ENCODE measurements at regions not wholly inside any gene's neighbourhood (a gene's known extent, or its start where the extent isn't known, plus 50 kb on each side); places are given as distances from the start of the nearest gene placed in this dataset.

DNA sequence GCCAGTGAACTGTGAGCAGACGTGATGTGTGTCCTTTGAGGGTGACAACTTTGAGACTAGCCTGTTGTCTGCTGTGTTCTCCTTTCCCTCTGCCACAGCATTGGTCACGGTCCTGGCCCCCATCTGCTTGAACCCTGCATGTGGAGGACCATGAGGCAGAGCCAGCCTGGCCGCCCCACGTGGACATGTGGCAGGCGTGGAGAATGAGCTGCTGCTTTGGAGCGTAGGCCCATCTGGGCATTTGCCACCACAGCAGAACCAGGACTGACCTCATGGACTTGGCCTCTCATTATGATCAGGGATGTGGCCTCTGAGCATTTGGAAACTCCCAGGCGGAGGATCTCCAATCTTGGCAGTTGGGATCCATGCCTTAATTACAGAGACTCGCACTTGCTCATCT, 448.5 kb downstream of the TCERG1L start:
- ATAC-seq (ENCODE audit: low FRiP score in 2 of 2) (no peak), DNase-seq (peak in 1 of 2 donors; percentile 40)
- TF ChIP-seq POLR2A (IDR thresholded peaks at IDR 0.05) (no peak), POLR2AphosphoS5 (IDR thresholded peaks at IDR 0.05) (no peak), CTCF (IDR thresholded peaks at IDR 0.05) (no peak), EP300 (IDR thresholded peaks at IDR 0.05) (no peak)
- Histone ChIP-seq H3K36me3 (no peaks in the 10 kb centered on the region), H3K9me3 (no peaks in the 10 kb centered on the region), H3K27ac (no peak overlapping the region), H3K4me3 (no peak overlapping the region), H3K4me1 (no peaks in the 10 kb centered on the region), H3K27me3 (no peaks in the 10 kb centered on the region)
- WGBS, 2 donors, result 83 to 88% methylated on average over 6 to 8 of the region's 8 CpGs

DNA sequence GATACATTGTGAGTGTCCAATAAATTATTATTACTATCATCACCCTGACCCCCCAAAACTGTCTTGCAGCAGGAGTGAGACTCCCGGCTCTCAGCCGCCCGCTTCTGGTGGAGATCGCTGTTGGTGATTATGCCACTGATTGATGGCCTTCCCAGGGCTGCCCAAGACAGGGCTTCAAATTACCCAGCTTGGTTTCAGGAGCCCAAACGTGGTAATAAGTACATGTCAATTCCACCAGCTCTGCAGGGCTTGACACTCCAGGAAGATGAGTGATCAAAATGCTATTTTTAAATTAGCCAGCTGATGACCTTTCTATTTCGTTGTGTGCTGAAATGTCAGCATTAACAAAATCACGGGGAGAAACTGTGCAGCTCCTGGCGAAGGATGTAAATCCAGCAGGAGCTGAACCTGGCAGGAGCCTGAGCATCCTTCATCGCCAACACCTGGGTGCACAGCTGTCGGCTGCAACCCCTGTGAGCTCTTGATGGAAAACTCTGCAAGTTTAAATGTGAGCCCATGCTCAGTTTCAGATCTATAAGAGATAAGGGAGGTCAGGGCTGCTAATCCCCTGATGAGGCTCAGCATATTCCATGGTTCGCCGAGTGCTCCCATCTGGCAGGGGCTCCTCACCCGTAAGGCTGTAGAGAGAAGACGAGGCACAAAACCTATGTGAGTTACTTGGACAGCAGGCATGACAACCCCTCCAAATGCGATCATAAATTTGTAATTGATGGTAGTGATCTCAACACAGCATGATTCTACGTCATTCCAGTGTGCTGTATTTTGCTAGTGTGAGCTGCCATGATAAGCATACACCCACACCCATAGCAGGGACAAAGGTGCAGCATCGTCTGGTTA, 446.3 kb downstream of the TCERG1L start:
- Histone ChIP-seq H3K27ac (no peak overlapping the region), H3K9me3 (no peaks in the 10 kb centered on the region), H3K4me3 (no peak overlapping the region), H3K27me3 (no peaks in the 10 kb centered on the region), H3K4me1 (no peaks in the 10 kb centered on the region), H3K36me3 (no peaks in the 10 kb centered on the region)
- no peak for TF ChIP-seq CTCF (IDR thresholded peaks at IDR 0.05)
- TF ChIP-seq EP300 (IDR thresholded peaks at IDR 0.05), result no peak
- TF ChIP-seq POLR2A (IDR thresholded peaks at IDR 0.05), result no peak
- no peak for TF ChIP-seq POLR2AphosphoS5 (IDR thresholded peaks at IDR 0.05)
- ATAC-seq (ENCODE audit: low FRiP score in 2 of 2) (no peak), DNase-seq (no peak)
- WGBS, 2 donors, result 60 to 71% methylated on average over 17 of the region's 17 CpGs

GRCh38 chr10:130866857-130867256, 444.7 kb downstream of the TCERG1L start:
- Histone ChIP-seq H3K9me3 (no peaks in the 10 kb centered on the region), H3K27ac (no peak overlapping the region), H3K4me1 (no peaks in the 10 kb centered on the region), H3K4me3 (no peak overlapping the region), H3K27me3 (no peaks in the 10 kb centered on the region), H3K36me3 (no peaks in the 10 kb centered on the region)
- 86 to 88% methylated on average over 7 of the region's 7 CpGs for WGBS, 2 donors
- TF ChIP-seq POLR2AphosphoS5 (IDR thresholded peaks at IDR 0.05) (no peak), CTCF (IDR thresholded peaks at IDR 0.05) (no peak), EP300 (IDR thresholded peaks at IDR 0.05) (no peak), POLR2A (IDR thresholded peaks at IDR 0.05) (no peak)
- ATAC-seq (ENCODE audit: low FRiP score in 2 of 2), result no peak
- DNase-seq, result no peak

- DNase-seq, result no peak
- Histone ChIP-seq H3K4me1 (no peaks in the 10 kb centered on the region), H3K4me3 (no peak overlapping the region), H3K36me3 (no peaks in the 10 kb centered on the region), H3K27me3 (no peaks in the 10 kb centered on the region), H3K9me3 (no peaks in the 10 kb centered on the region), H3K27ac (no peak overlapping the region)
- TF ChIP-seq POLR2AphosphoS5 (IDR thresholded peaks at IDR 0.05) (peak in 1 of 2 donors; percentile 22), POLR2A (IDR thresholded peaks at IDR 0.05) (no peak), EP300 (IDR thresholded peaks at IDR 0.05) (peak in 1 of 4 donors; percentile 40)
- 66 to 75% methylated on average over 3 to 10 of the region's 10 CpGs for WGBS, 2 donors
- ATAC-seq (ENCODE audit: low FRiP score in 2 of 2), result no peak
Measured at GRCh38 chr10:130867446-130868194, 443.9 kb downstream of the TCERG1L start.

DNA sequence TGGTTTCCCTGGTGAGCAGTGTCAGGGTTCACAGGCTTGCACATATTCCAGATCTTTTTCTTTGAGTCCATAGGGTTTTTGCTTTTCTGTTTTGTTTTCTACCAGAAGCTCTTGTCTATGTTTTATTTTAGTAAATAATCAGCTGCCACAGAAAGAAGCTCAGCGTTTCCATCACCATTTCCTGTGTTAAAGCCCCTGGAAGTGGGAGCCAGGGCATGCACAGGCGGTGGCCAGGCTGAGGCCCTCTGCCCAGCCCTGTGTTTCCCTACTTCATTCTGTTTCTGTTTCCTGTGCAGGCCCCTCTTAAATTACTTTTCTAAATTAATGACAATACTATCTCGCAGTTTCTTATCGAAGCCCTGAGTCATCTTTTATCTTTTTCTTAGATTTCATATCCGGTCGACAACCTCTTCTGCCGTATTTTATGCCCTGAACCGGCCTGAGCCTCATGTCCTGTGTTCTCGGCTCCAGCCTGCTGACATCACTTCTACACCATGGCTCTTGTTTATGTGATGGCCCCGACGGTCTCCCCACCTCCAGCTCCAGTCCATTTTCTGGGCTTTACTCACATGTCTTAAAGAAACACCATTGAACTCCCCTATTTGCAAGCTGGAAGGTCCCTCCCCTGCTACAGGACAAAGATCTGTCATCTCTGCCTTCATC, 442.2 kb downstream of the TCERG1L start:
- ATAC-seq (ENCODE audit: low FRiP score in 2 of 2) (no peak), DNase-seq (no peak)
- no peaks in the 10 kb centered on the region for H3K9me3 ChIP-seq
- no peak overlapping the region for H3K27ac ChIP-seq
- no peak overlapping the region for H3K4me3 ChIP-seq
- no peaks in the 10 kb centered on the region for H3K4me1 ChIP-seq
- TF ChIP-seq POLR2AphosphoS5 (IDR thresholded peaks at IDR 0.05) (no peak), POLR2A (IDR thresholded peaks at IDR 0.05) (no peak), EP300 (IDR thresholded peaks at IDR 0.05) (no peak), CTCF (IDR thresholded peaks at IDR 0.05) (no peak)
- no peaks in the 10 kb centered on the region for H3K36me3 ChIP-seq
- no peaks in the 10 kb centered on the region for H3K27me3 ChIP-seq
- 45 to 55% methylated on average over 11 of the region's 11 CpGs for WGBS, 2 donors
